Ascending aorta (tissue), 2 donors: ENCODE measurements at regions not wholly inside any gene's neighbourhood (a gene's known extent, or its start where the extent isn't known, plus 50 kb on each side); places are given as distances from the start of the nearest gene placed in this dataset.

Experiments used
- DNase-seq, 2 donors: peaks; one replicate each; pipeline ENCODE4 v3.0.0-alpha.2; 2019; ENCODE audit warnings: low spot score in 2 of 2
- H3K27ac ChIP-seq, 2 donors: fragments of 200-600 bp; sonication (generic); one replicate each; pipeline ENCODE4 v1.5.1; 2016 to 2017; ENCODE audit warnings: mild to moderate bottlenecking in 1 of 2
- H3K27me3 ChIP-seq: fragments of 200-600 bp; sonication (generic); one replicate; pipeline ENCODE4 v1.5.1; 2017
- H3K36me3 ChIP-seq, 2 donors: fragments of 200-600 bp; sonication (generic); one replicate each; pipeline ENCODE4 v1.5.1; 2016
- H3K4me1 ChIP-seq, 2 donors: fragments of 200-600 bp; sonication (generic); one replicate each; pipeline ENCODE4 v1.5.1; 2016 to 2017; ENCODE audit warnings: mild to moderate bottlenecking in 1 of 2
- H3K4me3 ChIP-seq, 2 donors: fragments of 200-600 bp; sonication (generic); one replicate each; pipeline ENCODE4 v1.5.1; 2016 to 2017; ENCODE audit warnings: mild to moderate bottlenecking in 1 of 2
- H3K9me3 ChIP-seq, 2 donors: fragments of 200-600 bp; sonication (generic); one replicate each; pipeline ENCODE4 v1.5.1; 2016
- intact Hi-C: fragments of 100-400 bp; cut with DNase I; formaldehyde crosslinking; loops from one replicate; pipeline ENCODE4 v1.15.1; 2023
- TF ChIP-seq, protein P1 (sequence below), 3 experiments: fragments of 200-600 bp in 2 of 3; fragments of 450-650 bp in 1 of 3; sonication (generic) in 2 of 3; IDR thresholded peaks; one replicate each; pipeline ENCODE4 v1.5.1; 2016 to 2019; ENCODE audit warnings: antibody characterized with exemption in 3 of 3, mild to moderate bottlenecking in 1 of 3, moderate library complexity in 1 of 3

DNA sequence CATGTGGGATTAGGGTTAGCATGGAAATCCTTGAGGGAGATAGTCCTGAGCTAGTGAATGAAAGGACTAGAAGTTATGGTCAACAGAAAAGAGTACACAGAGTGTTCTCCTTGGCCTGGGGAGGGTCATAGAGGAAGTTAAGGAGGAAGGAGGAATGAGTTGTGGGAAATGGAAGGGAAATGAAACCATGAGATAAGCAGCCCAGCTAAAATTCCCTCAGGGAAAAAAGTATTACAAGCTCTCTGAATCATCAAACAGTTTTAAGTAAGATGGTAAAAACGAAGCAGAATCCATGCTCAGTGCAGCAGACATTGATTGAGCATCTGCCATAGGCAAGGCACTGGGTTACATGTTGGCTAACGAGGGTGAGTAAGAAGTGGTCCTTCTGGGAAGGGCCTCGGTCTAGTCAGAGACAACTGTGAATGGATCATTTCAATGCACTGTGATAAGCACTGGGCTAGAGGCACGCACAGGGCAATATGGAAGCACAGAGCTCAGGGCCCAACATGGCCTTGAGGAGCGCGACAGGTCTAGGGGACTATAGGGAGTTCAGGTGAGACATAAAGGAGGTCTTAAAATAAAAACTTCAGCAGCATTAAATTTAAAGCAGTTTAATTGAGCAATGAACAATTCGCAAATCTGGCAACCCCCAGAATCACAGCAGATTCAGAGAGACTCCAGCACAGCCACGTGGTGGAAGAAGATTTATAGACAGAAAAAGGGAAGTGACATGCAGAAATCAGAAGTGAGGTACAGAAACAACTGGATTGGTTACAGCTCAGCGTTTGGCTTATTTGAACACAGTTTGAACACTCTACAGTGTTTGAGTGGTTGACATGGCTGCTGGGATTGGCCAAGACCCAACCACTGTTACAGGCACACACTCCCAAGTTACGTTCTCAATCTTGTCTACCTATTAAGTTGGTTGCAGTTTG lies 219.5 kb downstream of the HLX start:
- Histone ChIP-seq H3K27me3 (no peaks in the 10 kb centered on the region), H3K9me3 (no peaks in the 10 kb centered on the region), H3K4me3 (no peak overlapping the region), H3K4me1 (no peaks in the 10 kb centered on the region), H3K36me3 (no peaks in the 10 kb centered on the region), H3K27ac (no peak overlapping the region)
- TF ChIP-seq, protein P1, sequence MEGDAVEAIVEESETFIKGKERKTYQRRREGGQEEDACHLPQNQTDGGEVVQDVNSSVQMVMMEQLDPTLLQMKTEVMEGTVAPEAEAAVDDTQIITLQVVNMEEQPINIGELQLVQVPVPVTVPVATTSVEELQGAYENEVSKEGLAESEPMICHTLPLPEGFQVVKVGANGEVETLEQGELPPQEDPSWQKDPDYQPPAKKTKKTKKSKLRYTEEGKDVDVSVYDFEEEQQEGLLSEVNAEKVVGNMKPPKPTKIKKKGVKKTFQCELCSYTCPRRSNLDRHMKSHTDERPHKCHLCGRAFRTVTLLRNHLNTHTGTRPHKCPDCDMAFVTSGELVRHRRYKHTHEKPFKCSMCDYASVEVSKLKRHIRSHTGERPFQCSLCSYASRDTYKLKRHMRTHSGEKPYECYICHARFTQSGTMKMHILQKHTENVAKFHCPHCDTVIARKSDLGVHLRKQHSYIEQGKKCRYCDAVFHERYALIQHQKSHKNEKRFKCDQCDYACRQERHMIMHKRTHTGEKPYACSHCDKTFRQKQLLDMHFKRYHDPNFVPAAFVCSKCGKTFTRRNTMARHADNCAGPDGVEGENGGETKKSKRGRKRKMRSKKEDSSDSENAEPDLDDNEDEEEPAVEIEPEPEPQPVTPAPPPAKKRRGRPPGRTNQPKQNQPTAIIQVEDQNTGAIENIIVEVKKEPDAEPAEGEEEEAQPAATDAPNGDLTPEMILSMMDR (IDR thresholded peaks at IDR 0.05), result no peak
- intact Hi-C loops, result no loop called here
- DNase-seq, result no peak

DNA sequence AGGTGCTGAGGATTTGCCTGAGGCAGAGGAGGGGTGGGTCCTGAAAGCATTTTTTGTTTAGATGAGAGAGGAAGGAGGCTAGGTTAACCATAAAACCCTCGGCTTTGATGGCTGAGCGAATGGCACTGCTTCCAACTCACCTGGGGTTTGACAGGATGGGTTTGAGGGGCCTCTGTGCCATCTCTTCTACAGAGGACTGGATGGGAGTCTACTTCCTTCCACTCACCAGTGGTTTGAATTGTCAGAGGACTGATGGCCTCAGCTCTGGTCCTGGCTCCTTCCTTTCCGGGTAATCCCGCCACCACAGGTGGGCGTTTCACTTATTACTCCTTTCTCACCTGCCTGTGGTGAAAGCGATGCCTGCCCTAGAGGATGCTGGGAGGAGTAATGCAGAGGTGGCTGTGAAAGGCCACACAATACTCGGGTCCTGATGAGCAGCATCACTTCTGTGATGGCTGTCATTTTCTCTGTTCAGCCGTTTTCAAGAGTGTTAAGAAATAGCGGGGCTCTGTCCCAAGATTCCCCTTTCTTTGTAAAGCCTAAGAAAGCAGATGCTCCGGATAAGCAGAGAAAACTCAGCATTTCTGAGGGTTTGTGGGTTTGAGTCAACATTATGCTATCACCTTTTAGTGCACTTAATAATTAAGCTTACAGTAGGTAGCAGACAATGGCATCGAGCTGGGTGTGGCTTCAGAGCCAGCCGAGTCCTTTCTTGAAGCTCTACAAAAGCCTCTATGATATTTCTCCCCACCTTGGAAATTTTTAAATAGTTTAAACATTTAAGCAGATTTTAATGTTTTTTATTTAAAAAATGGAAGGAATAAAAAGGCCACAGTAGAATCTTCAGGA lies 220.7 kb downstream of the HLX start:
- intact Hi-C loops, result no loop called here
- TF ChIP-seq, protein P1 (IDR thresholded peaks at IDR 0.05), result no peak
- Histone ChIP-seq H3K27ac (no peak overlapping the region), H3K4me1 (no peaks in the 10 kb centered on the region), H3K4me3 (no peak overlapping the region), H3K36me3 (no peaks in the 10 kb centered on the region), H3K9me3 (no peaks in the 10 kb centered on the region), H3K27me3 (no peaks in the 10 kb centered on the region)
- no peak for DNase-seq

DNA sequence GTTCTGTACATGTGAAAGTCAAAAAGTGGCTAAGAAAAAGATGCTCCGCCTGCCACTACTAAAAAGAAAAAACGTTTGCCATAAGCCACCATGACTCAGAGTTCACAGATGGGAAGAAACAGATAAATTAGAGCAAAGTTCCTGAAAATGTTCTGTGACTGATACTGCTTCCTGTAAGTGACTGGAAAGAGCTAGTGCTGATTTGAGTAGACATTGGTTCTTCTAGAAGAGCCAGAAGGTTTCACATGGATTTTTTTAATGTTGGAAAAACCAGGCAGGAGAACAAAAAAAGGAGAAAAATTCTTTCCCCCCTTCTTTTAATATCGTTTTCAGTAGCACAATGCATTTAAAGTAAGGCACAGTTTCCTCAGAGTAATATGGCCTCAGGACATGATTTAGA lies 221.4 kb downstream of the HLX start:
- DNase-seq, result no peak
- H3K27me3 ChIP-seq, result no peaks in the 10 kb centered on the region
- intact Hi-C loops, result no loop called here
- no peaks in the 10 kb centered on the region for H3K36me3 ChIP-seq
- no peak overlapping the region for H3K27ac ChIP-seq
- H3K4me1 ChIP-seq, result no peaks in the 10 kb centered on the region
- no peaks in the 10 kb centered on the region for H3K9me3 ChIP-seq
- no peak overlapping the region for H3K4me3 ChIP-seq
- TF ChIP-seq, protein P1 (IDR thresholded peaks at IDR 0.05), result no peak

DNA sequence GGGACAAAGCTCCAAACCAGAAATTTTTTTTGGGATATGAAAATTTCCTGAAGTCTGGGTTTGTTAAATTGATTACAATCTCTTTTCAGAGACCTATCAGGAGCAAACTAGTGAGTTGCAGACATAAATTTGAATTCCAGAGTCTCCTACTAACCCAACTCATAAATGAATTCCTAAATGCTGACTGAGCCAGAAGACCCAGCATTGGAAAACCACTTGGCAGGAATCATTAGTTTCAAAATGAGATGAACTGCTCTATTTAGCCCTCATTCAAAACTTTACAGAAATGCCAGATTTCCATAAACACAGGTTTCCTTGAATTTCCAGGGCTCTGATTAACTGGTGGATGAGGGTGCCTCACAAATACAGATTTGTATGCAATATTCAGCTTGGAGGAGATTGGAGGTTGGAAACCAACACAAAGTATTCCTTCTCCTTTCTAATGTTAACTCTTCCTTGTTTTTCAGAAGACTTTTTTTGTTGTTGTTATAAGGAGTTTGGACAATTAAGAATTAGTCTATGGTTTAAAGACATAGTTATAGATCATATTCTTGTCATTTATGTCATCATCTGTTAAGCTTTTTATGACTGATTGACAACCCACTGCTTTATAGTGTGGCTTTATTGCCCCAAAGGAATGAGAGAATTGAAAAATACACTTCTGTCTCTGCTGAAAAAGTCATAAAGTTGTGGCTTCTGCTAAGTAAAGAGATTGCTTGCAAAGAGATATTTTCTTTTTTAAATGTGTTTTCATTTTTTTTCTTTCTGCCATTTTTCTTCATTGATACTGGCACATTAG lies 222.8 kb downstream of the HLX start:
- H3K4me3 ChIP-seq, result no peak overlapping the region
- no peak overlapping the region for H3K27ac ChIP-seq
- no peaks in the 10 kb centered on the region for H3K27me3 ChIP-seq
- DNase-seq, result no peak
- no peaks in the 10 kb centered on the region for H3K36me3 ChIP-seq
- intact Hi-C loops, result no loop called here
- TF ChIP-seq, protein P1 (IDR thresholded peaks at IDR 0.05), result no peak
- H3K9me3 ChIP-seq, result no peaks in the 10 kb centered on the region
- H3K4me1 ChIP-seq, result no peaks in the 10 kb centered on the region

DNA sequence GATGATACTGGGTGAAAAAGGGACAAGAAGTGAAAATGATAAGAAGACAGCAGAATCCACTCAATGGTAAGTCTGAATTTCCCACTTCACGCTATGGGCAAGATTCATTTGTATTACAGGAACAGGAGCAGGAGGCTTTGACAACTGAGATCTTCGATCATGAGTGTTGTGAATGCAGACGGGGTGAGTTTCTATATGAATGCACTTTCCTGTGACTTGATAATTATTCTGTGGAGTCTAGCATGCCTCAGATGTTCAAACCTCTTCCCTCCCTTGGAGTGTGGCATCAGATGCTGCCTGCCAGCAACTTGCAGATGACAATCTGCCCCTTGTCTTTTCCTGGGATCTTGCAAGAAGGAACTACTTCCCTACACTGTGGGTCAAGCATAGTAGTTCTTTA lies 225.4 kb downstream of the HLX start:
- Histone ChIP-seq H3K36me3 (no peaks in the 10 kb centered on the region), H3K27ac (no peak overlapping the region), H3K27me3 (no peaks in the 10 kb centered on the region), H3K4me3 (no peak overlapping the region), H3K4me1 (no peaks in the 10 kb centered on the region), H3K9me3 (no peaks in the 10 kb centered on the region)
- DNase-seq, result no peak
- intact Hi-C loops, result no loop called here
- TF ChIP-seq, protein P1 (IDR thresholded peaks at IDR 0.05), result no peak
